ENCODE measurements at regions not wholly inside any gene's neighbourhood (a gene's known extent, or its start where the extent isn't known, plus 50 kb on each side); places are given as distances from the start of the nearest gene placed in this dataset.

DNA sequence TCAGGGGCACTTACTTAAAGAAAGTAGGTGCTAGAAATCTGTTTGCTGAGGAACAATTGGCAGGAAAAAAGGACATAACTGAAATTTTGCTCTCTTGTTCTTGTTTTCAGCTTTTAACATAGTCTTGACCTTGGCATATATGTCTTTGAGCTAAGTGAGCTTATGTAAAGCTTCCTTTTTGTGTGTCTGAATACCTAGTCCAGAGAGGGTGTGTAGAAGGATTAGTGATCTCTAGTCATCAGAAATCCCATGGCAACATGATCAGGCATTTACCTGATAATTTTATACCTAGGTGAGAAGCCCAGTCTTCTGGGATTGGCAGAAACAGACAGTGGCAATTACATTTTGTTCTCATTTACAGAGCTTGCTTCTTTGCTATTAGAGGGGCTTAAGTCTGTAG, 166.1 kb downstream of the SNAPC1 start:
- Histone ChIP-seq H3K36me3 (replicated peaks in 1 of 2; ENCODE audit: control insufficient read depth in 1 of 2, insufficient read depth in 2 of 2, low read length in 2 of 2) (no peaks in the 10 kb centered on the region), H3K4me3 (replicated peaks in 1 of 3; ENCODE audit: insufficient read depth in 1 of 3, low read depth in 2 of 3, low read length in 3 of 3) (no peak overlapping the region), H3K9ac (ENCODE audit: insufficient read depth, low read depth, low read length) (no peak overlapping the region), H3K79me2 (ENCODE audit: insufficient read depth, low read length) (no peaks in the 10 kb centered on the region), H3K4me1 (ENCODE audit: insufficient read depth, low read length) (no peaks in the 10 kb centered on the region), H3K27me3 (ENCODE audit: control insufficient read depth in 1 of 2, insufficient read depth in 2 of 2, low read length in 2 of 2) (no peaks in the 10 kb centered on the region), H3K4me2 (ENCODE audit: low read depth, low read length) (no peak overlapping the region), H2AFZ (ENCODE audit: low read length) (no peak overlapping the region), H3K27ac (ENCODE audit: extremely low read length, insufficient read depth, low read length) (no peak overlapping the region), H4K20me1 (ENCODE audit: insufficient read depth, low read length) (no peaks in the 10 kb centered on the region), H3K9me3 (ENCODE audit: low read length) (no peaks in the 10 kb centered on the region)
- ATAC-seq: no peak
- ChIA-PET CTCF (ENCODE audit: low intra/inter-chr PET ratio, low total read pairs) (no interaction called here), POLR2A (no interaction called here)
- no peak for DNase-seq (ENCODE audit: low spot score)
- BruUV-seq (replicated peaks): no TSS peak
- in situ Hi-C loops (cut with HindIII; ENCODE audit: extremely low pct_ligation_motif_present, low pct_unique_long_range_greater_than_20kb): no loop called here
- intact Hi-C loops (cut with micrococcal nuclease; ENCODE audit: unreplicated experiment): no loop called here
- TF ChIP-seq, protein P1, sequence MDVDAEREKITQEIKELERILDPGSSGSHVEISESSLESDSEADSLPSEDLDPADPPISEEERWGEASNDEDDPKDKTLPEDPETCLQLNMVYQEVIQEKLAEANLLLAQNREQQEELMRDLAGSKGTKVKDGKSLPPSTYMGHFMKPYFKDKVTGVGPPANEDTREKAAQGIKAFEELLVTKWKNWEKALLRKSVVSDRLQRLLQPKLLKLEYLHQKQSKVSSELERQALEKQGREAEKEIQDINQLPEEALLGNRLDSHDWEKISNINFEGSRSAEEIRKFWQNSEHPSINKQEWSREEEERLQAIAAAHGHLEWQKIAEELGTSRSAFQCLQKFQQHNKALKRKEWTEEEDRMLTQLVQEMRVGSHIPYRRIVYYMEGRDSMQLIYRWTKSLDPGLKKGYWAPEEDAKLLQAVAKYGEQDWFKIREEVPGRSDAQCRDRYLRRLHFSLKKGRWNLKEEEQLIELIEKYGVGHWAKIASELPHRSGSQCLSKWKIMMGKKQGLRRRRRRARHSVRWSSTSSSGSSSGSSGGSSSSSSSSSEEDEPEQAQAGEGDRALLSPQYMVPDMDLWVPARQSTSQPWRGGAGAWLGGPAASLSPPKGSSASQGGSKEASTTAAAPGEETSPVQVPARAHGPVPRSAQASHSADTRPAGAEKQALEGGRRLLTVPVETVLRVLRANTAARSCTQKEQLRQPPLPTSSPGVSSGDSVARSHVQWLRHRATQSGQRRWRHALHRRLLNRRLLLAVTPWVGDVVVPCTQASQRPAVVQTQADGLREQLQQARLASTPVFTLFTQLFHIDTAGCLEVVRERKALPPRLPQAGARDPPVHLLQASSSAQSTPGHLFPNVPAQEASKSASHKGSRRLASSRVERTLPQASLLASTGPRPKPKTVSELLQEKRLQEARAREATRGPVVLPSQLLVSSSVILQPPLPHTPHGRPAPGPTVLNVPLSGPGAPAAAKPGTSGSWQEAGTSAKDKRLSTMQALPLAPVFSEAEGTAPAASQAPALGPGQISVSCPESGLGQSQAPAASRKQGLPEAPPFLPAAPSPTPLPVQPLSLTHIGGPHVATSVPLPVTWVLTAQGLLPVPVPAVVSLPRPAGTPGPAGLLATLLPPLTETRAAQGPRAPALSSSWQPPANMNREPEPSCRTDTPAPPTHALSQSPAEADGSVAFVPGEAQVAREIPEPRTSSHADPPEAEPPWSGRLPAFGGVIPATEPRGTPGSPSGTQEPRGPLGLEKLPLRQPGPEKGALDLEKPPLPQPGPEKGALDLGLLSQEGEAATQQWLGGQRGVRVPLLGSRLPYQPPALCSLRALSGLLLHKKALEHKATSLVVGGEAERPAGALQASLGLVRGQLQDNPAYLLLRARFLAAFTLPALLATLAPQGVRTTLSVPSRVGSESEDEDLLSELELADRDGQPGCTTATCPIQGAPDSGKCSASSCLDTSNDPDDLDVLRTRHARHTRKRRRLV (CRISPR knock-in tag; IDR thresholded peaks at IDR 0.05): no peak
- TF ChIP-seq, protein P2, sequence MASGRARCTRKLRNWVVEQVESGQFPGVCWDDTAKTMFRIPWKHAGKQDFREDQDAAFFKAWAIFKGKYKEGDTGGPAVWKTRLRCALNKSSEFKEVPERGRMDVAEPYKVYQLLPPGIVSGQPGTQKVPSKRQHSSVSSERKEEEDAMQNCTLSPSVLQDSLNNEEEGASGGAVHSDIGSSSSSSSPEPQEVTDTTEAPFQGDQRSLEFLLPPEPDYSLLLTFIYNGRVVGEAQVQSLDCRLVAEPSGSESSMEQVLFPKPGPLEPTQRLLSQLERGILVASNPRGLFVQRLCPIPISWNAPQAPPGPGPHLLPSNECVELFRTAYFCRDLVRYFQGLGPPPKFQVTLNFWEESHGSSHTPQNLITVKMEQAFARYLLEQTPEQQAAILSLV (CRISPR knock-in tag; IDR thresholded peaks at IDR 0.05; ENCODE audit: borderline replicate concordance): no peak
- TF ChIP-seq CBX5 (CRISPR knock-in tag; IDR thresholded peaks at IDR 0.05; ENCODE audit: borderline replicate concordance) (no peak), JDP2 (CRISPR knock-in tag; IDR thresholded peaks at IDR 0.05; ENCODE audit: borderline replicate concordance) (no peak), GZF1 (CRISPR knock-in tag; IDR thresholded peaks at IDR 0.05) (no peak), ZNF652 (CRISPR knock-in tag; IDR thresholded peaks at IDR 0.05; ENCODE audit: borderline replicate concordance, low read depth) (no peak), RFX3 (CRISPR knock-in tag; IDR thresholded peaks at IDR 0.05) (no peak), BCL6 (CRISPR knock-in tag; IDR thresholded peaks at IDR 0.05) (no peak), ZNF772 (CRISPR knock-in tag; IDR thresholded peaks at IDR 0.05) (no peak), CREB1 (IDR thresholded peaks at IDR 0.05) (no peak), CREB1 (CRISPR knock-in tag; IDR thresholded peaks at IDR 0.05) (no peak), ADNP (CRISPR knock-in tag; IDR thresholded peaks at IDR 0.05) (no peak), ZNF614 (CRISPR knock-in tag; IDR thresholded peaks at IDR 0.05; ENCODE audit: borderline replicate concordance) (no peak), SP1 (IDR thresholded peaks at IDR 0.05) (no peak), SP1 (CRISPR knock-in tag; IDR thresholded peaks at IDR 0.05) (no peak)
- TF ChIP-seq, protein P3, sequence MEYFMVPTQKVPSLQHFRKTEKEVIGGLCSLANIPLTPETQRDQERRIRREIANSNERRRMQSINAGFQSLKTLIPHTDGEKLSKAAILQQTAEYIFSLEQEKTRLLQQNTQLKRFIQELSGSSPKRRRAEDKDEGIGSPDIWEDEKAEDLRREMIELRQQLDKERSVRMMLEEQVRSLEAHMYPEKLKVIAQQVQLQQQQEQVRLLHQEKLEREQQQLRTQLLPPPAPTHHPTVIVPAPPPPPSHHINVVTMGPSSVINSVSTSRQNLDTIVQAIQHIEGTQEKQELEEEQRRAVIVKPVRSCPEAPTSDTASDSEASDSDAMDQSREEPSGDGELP (IDR thresholded peaks at IDR 0.05; ENCODE audit: borderline replicate concordance, low read depth): no peak
- TF ChIP-seq, protein P4, sequence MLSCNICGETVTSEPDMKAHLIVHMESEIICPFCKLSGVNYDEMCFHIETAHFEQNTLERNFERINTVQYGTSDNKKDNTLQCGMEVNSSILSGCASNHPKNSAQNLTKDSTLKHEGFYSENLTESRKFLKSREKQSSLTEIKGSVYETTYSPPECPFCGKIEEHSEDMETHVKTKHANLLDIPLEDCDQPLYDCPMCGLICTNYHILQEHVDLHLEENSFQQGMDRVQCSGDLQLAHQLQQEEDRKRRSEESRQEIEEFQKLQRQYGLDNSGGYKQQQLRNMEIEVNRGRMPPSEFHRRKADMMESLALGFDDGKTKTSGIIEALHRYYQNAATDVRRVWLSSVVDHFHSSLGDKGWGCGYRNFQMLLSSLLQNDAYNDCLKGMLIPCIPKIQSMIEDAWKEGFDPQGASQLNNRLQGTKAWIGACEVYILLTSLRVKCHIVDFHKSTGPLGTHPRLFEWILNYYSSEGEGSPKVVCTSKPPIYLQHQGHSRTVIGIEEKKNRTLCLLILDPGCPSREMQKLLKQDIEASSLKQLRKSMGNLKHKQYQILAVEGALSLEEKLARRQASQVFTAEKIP (CRISPR knock-in tag; IDR thresholded peaks at IDR 0.05; ENCODE audit: borderline replicate concordance): no peak
- no peak for FAIRE-seq

Data from HepG2 (cell line).